Osteoblast (primary cell): ENCODE measurements at regions not wholly inside any gene's neighbourhood (a gene's known extent, or its start where the extent isn't known, plus 50 kb on each side); places are given as distances from the start of the nearest gene placed in this dataset.

Experiments used
- DNase-seq: peaks from one replicate; pipeline ENCODE4 v3.0.0; 2011; ENCODE audit warnings: low spot score, mixed read lengths; ENCODE audit not compliant: insufficient read length; ENCODE audit errors: missing footprints
- H2AFZ ChIP-seq: 2 replicates; pipeline ENCODE4 v1.6.0; 2011; ENCODE audit warnings: mild to moderate bottlenecking, low read length
- H3K27ac ChIP-seq: 2 replicates; pipeline ENCODE4 v1.5.1; 2011; ENCODE audit warnings: mild to moderate bottlenecking, low read depth, low read length, moderate library complexity
- H3K27me3 ChIP-seq: 2 replicates; pipeline ENCODE4 v1.6.0; 2012; ENCODE audit warnings: mild to moderate bottlenecking, control low read depth, inconsistent platforms, low read length, moderate library complexity; ENCODE audit not compliant: insufficient read depth
- H3K36me3 ChIP-seq: 2 replicates; pipeline ENCODE4 v1.5.1; 2011; ENCODE audit warnings: mild to moderate bottlenecking, low read length, control low read depth, moderate library complexity; ENCODE audit not compliant: insufficient read depth
- H3K4me1 ChIP-seq: 2 replicates; pipeline ENCODE4 v1.5.1; 2011; ENCODE audit warnings: mild to moderate bottlenecking, low read length, control low read depth, moderate library complexity; ENCODE audit not compliant: insufficient read depth
- H3K4me2 ChIP-seq: 2 replicates; pipeline ENCODE4 v1.6.0; 2011; ENCODE audit warnings: mild to moderate bottlenecking, low read length; ENCODE audit not compliant: insufficient read depth
- H3K4me3 ChIP-seq: fragments of 200-600 bp; sonication (generic); 3 replicates; pipeline ENCODE4 v1.5.1; 2012; ENCODE audit warnings: mild to moderate bottlenecking, low read length, inconsistent platforms; ENCODE audit not compliant: insufficient read depth
- H3K79me2 ChIP-seq: 2 replicates; pipeline ENCODE4 v1.6.0; 2012; ENCODE audit warnings: mild to moderate bottlenecking, low read length, control low read depth, inconsistent platforms; ENCODE audit not compliant: insufficient read depth
- H3K9me3 ChIP-seq: 2 replicates; pipeline ENCODE4 v1.5.1; 2011; ENCODE audit warnings: low read depth, low read length, control low read depth
- H4K20me1 ChIP-seq: 2 replicates; pipeline ENCODE4 v1.6.0; 2012; ENCODE audit warnings: mild to moderate bottlenecking, low read length, control low read depth; ENCODE audit not compliant: insufficient read depth
- TF ChIP-seq, protein P1 (sequence below): IDR thresholded peaks from 2 replicates; pipeline ENCODE4 v1.5.1; 2011; ENCODE audit warnings: mild to moderate bottlenecking, low read depth, low read length, moderate library complexity; ENCODE audit errors: extremely low read depth

GRCh38 chr15:77807115-77807514, 174.4 kb upstream of the LINGO1 start:
- Histone ChIP-seq H3K36me3 (no peaks in the 10 kb centered on the region), H3K79me2 (no peaks in the 10 kb centered on the region), H3K4me1 (no peaks in the 10 kb centered on the region), H3K9me3 (no peaks in the 10 kb centered on the region), H3K4me2 (no peak overlapping the region), H2AFZ (no peak overlapping the region), H3K27me3 (no peaks in the 10 kb centered on the region), H3K4me3 (no peak overlapping the region), H4K20me1 (no peaks in the 10 kb centered on the region), H3K27ac (no peak overlapping the region)
- TF ChIP-seq, protein P1, sequence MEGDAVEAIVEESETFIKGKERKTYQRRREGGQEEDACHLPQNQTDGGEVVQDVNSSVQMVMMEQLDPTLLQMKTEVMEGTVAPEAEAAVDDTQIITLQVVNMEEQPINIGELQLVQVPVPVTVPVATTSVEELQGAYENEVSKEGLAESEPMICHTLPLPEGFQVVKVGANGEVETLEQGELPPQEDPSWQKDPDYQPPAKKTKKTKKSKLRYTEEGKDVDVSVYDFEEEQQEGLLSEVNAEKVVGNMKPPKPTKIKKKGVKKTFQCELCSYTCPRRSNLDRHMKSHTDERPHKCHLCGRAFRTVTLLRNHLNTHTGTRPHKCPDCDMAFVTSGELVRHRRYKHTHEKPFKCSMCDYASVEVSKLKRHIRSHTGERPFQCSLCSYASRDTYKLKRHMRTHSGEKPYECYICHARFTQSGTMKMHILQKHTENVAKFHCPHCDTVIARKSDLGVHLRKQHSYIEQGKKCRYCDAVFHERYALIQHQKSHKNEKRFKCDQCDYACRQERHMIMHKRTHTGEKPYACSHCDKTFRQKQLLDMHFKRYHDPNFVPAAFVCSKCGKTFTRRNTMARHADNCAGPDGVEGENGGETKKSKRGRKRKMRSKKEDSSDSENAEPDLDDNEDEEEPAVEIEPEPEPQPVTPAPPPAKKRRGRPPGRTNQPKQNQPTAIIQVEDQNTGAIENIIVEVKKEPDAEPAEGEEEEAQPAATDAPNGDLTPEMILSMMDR, result no peak
- DNase-seq, result no peak

GRCh38 chr15:77804210-77804609, 171.5 kb upstream of the LINGO1 start:
- Histone ChIP-seq H3K27me3 (no peaks in the 10 kb centered on the region), H3K27ac (no peak overlapping the region), H4K20me1 (no peaks in the 10 kb centered on the region), H2AFZ (no peak overlapping the region), H3K9me3 (no peaks in the 10 kb centered on the region), H3K79me2 (no peaks in the 10 kb centered on the region), H3K4me3 (no peak overlapping the region), H3K36me3 (no peaks in the 10 kb centered on the region), H3K4me1 (no peaks in the 10 kb centered on the region), H3K4me2 (no peak overlapping the region)
- no peak for DNase-seq
- TF ChIP-seq, protein P1, result no peak

DNA sequence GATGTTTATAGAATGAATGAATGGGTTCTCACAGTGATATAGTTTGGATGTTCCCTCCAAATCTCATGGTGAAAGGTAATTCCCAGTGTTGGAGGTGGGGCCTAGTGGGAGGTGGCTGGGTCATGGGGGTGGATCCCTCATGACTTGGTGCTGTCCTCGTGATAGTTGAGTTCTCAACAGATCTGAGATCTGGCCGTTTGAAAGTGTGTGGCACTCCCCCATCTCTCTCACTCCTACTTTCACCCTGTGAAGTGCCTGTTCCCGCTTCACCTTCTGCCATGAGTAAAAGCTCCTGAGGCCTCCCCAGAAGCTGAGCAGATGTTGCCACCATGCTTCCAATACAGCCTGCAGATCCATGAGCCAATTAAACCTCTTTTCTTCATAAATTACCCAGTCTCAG, 170.8 kb upstream of the LINGO1 start:
- no peak overlapping the region for H2AFZ ChIP-seq
- no peak overlapping the region for H3K27ac ChIP-seq
- no peaks in the 10 kb centered on the region for H3K79me2 ChIP-seq
- H3K4me3 ChIP-seq, result no peak overlapping the region
- H3K9me3 ChIP-seq, result no peaks in the 10 kb centered on the region
- H3K4me1 ChIP-seq, result no peaks in the 10 kb centered on the region
- no peaks in the 10 kb centered on the region for H4K20me1 ChIP-seq
- TF ChIP-seq, protein P1, result no peak
- no peak overlapping the region for H3K4me2 ChIP-seq
- H3K27me3 ChIP-seq, result no peaks in the 10 kb centered on the region
- H3K36me3 ChIP-seq, result no peaks in the 10 kb centered on the region
- no peak for DNase-seq

GRCh38 chr15:77800305-77800704, 167.6 kb upstream of the LINGO1 start:
- Histone ChIP-seq H3K36me3 (no peaks in the 10 kb centered on the region), H3K27ac (no peak overlapping the region), H3K4me1 (no peaks in the 10 kb centered on the region), H3K9me3 (no peaks in the 10 kb centered on the region), H3K4me2 (no peak overlapping the region), H3K27me3 (no peaks in the 10 kb centered on the region), H3K79me2 (no peaks in the 10 kb centered on the region), H4K20me1 (no peaks in the 10 kb centered on the region), H2AFZ (no peak overlapping the region), H3K4me3 (no peak overlapping the region)
- DNase-seq, result no peak
- TF ChIP-seq, protein P1, result no peak
